Activated CD4-positive, alpha-beta T cell treated with anti-CD3 and anti-CD28 coated beads, Interleukin-2, amount 10 ng/mL, durations not matched to agents 7 days and 5 days (primary cell): ENCODE measurements at regions not wholly inside any gene's neighbourhood (a gene's known extent, or its start where the extent isn't known, plus 50 kb on each side); places are given as distances from the start of the nearest gene placed in this dataset.

Source experiments
- CTCF ChIA-PET: fragments of 350-600 bp; sonication (Branson Sonifier 250); formaldehyde crosslinking; loops from one replicate; lab custom pipeline; 2021; ENCODE audit warnings: antibody characterized with exemption; lab: Charles Lee
- POLR2A ChIA-PET: fragments of 350-600 bp; sonication (Branson Sonifier 250); formaldehyde crosslinking; loops from one replicate; lab custom pipeline; 2021; ENCODE audit warnings: antibody characterized with exemption; lab: Charles Lee
- DNase-seq: peaks from one replicate; pipeline ENCODE4 v3.0.0-alpha.2; 2020
- H3K27ac Mint-ChIP-seq: one replicate; pipeline ENCODE4 v1.8.0; 2021; ENCODE audit warnings: mild to moderate bottlenecking, moderate library complexity, mixed read lengths
- H3K27me3 Mint-ChIP-seq: one replicate; pipeline ENCODE4 v1.8.0; 2021; ENCODE audit warnings: mixed read lengths
- H3K36me3 Mint-ChIP-seq: one replicate; pipeline ENCODE4 v1.8.0; 2021; ENCODE audit warnings: low read depth, mixed read lengths
- H3K4me1 Mint-ChIP-seq: one replicate; pipeline ENCODE4 v1.8.0; 2021; ENCODE audit warnings: mixed read lengths
- H3K4me3 Mint-ChIP-seq: one replicate; pipeline ENCODE4 v1.8.0; 2021; ENCODE audit warnings: mild to moderate bottlenecking, moderate library complexity, mixed read lengths
- H3K9me3 Mint-ChIP-seq: one replicate; pipeline ENCODE4 v1.8.0; 2021; ENCODE audit warnings: mixed read lengths

DNA sequence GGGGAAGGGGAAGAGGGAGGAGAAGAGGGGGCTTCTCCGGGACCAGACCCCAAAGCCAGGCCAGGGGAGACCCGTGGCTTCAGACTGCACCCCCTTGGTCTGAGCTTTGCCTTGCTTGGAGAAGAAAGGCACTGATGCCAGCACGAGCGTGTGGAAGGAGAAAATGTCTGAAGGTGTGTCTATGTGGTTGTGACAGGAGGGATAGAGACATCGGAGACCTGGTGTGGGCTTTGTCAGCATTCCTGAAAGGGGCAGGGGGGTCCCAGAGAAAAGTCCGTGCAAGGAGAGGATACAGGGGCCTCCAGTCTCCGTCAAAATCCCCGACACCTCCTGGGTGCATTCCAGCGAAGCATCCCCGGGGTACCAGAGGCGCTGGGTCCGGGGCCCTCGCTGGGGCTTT, 139.0 kb upstream of the LHX5 start:
- H3K9me3 Mint-ChIP-seq, result no peaks in the 10 kb centered on the region
- ChIA-PET POLR2A (no interaction called here), CTCF (no interaction called here)
- no peak for DNase-seq
- H3K27me3 Mint-ChIP-seq, result peaks cover 35% of the 10 kb centered on the region
- no peaks in the 10 kb centered on the region for H3K4me1 Mint-ChIP-seq
- no peak overlapping the region for H3K27ac Mint-ChIP-seq
- no peak overlapping the region for H3K4me3 Mint-ChIP-seq
- H3K36me3 Mint-ChIP-seq, result no peaks in the 10 kb centered on the region

DNA sequence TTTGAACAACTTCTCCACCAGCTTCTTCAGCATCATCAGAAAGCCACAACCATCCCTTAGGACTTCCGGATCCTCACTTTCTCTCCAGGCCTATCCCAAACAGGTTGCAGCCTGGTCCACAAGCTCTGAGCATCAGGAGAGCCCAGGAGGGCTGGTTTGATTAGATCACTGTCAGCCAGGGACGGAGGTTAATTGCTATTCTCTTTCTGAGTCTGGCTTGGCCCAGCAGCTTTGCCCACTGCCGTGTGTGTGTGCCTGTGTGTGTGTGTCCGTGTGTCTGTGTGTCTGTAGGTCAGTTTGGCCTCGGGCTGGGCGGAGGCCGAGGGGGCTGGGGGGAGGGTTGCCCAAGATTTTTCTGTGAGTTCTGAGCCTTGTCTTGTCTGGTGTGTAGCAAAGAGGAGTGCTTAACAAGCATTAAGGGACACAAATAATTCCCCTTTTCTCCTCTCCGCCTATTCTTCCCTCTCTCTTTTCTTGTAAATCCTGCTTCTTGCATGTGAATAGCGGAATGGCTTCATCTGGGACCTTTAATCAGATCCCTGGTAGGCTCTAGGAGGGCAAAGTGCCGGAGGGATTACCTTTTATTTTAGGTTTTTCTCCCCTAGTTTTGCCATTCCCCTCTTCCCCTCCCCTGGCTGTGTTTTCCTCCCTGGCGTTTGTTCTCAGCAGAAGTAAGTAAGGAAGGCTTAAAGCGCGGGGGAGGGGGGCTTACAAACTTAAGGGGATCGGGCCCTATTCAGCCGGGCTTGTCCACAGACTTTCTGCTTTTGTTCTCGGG, 138.2 kb upstream of the LHX5 start:
- Mint-ChIP-seq H3K9me3 (no peaks in the 10 kb centered on the region), H3K36me3 (no peaks in the 10 kb centered on the region), H3K4me1 (no peaks in the 10 kb centered on the region), H3K27ac (no peak overlapping the region), H3K4me3 (no peak overlapping the region), H3K27me3 (peaks cover 35% of the 10 kb centered on the region)
- POLR2A ChIA-PET, result no interaction called here
- DNase-seq, result no peak
- CTCF ChIA-PET, result no interaction called here

DNA sequence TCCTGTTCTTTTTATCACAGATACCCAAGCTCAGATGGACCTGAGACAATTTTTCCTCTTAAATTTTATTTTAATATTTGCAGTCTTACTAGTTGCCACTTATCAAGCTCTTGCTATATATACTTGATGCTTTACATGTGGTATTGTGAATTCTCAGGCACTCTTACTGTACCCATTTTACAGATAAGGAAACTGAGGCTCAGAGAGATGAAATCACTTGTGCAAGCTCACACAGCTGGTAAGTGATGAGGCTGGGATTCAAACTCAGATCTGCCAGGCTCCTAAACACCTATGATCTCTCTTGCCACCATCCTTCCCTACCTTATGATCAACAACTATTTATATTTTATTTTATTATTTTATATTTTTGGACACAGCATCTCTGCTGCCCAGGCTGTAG, 133.0 kb upstream of the LHX5 start:
- CTCF ChIA-PET, result no interaction called here
- Mint-ChIP-seq H3K36me3 (no peaks in the 10 kb centered on the region), H3K27ac (no peak overlapping the region), H3K4me1 (no peaks in the 10 kb centered on the region), H3K9me3 (no peaks in the 10 kb centered on the region), H3K27me3 (peaks cover 8% of the 10 kb centered on the region), H3K4me3 (no peak overlapping the region)
- DNase-seq, result no peak
- POLR2A ChIA-PET, result no interaction called here

DNA sequence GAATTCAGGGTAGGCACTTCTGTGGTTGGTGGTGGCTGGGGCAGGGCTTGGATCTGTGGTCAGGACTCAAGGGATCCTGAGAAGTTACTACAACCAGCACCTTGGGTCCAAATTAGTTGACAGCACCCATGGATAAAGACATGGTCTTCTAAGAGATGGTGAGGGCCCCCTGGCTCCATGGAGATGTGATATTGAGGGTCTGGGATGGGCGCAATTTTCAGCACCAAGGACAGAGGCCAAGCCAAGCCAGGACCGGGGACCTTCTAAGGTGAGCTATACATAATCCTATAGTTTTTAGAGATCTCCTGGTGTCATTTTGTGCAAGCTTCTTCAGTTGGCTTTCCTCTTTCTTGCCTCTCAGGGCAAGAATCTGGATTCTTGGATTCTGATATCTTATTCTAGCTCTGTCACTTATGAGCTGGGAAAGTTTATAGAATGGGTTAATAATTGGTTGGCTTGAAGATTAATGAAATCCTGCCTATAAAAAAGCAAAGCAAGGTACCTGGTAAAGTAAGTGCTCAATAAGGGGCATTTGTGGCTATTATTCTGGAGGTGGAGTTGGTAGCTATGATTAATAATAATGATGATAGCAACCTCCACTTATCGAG, 130.1 kb upstream of the LHX5 start:
- Mint-ChIP-seq H3K4me1 (no peaks in the 10 kb centered on the region), H3K36me3 (no peaks in the 10 kb centered on the region), H3K9me3 (no peaks in the 10 kb centered on the region), H3K4me3 (no peak overlapping the region), H3K27me3 (no peaks in the 10 kb centered on the region), H3K27ac (no peak overlapping the region)
- ChIA-PET POLR2A (no interaction called here), CTCF (no interaction called here)
- DNase-seq, result peak; percentile 19

DNA sequence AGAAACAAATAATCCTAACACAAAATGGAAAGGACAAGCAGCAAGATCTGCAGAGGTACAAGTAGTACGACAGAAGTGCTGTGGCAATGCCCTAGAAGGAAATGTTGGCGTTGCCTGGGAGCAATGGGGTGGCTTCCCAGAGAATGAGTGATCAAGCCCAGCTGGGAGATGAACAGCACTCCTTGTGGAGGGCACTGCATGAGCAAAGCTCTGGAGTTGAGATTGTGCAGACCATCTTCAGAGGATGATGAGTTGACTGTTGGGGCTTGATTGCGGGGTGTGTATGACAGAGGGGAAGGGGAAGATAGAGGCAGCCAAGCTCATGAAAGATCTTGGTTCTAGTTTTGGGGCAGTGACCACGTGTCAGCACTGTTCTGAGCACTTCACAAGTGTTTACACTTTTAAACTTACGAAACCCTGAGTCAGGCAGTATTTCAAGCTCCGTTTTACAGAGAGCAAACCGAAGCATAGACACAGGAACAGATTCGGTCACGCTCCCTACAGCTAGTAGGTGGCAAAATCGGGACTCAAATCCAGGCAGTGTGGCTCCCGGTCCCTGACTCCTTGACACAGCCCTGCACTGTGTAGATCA, 127.2 kb upstream of the LHX5 start:
- Mint-ChIP-seq H3K9me3 (peaks cover 6% of the 10 kb centered on the region), H3K27me3 (no peaks in the 10 kb centered on the region), H3K36me3 (no peaks in the 10 kb centered on the region), H3K4me1 (no peaks in the 10 kb centered on the region), H3K4me3 (no peak overlapping the region), H3K27ac (no peak overlapping the region)
- CTCF ChIA-PET, result no interaction called here
- POLR2A ChIA-PET, result no interaction called here
- no peak for DNase-seq

DNA sequence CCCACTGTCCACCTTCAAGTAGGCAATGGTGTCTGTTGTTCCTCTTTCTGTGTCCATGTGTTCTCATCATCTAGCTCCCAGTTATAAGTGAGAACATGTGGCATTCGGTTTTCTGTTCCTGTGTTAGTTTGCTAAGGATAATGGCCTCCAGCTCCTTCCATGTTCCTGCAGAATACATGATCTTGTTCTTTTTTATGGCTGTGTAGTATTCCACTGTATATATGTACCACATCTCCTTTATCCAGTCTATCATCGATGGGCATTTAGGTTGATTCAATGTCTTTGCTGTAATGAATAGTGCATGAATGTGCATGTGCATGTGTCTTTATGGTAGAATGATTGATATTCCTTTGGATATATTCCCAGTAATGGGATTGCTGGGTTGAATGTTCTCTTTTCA, 123.3 kb upstream of the LHX5 start:
- H3K9me3 Mint-ChIP-seq, result peaks cover 6% of the 10 kb centered on the region
- H3K27me3 Mint-ChIP-seq, result peaks cover 18% of the 10 kb centered on the region
- no peaks in the 10 kb centered on the region for H3K36me3 Mint-ChIP-seq
- CTCF ChIA-PET, result no interaction called here
- DNase-seq, result no peak
- POLR2A ChIA-PET, result no interaction called here
- peaks cover 5% of the 10 kb centered on the region for H3K4me1 Mint-ChIP-seq
- no peak overlapping the region for H3K4me3 Mint-ChIP-seq
- H3K27ac Mint-ChIP-seq, result no peak overlapping the region

DNA sequence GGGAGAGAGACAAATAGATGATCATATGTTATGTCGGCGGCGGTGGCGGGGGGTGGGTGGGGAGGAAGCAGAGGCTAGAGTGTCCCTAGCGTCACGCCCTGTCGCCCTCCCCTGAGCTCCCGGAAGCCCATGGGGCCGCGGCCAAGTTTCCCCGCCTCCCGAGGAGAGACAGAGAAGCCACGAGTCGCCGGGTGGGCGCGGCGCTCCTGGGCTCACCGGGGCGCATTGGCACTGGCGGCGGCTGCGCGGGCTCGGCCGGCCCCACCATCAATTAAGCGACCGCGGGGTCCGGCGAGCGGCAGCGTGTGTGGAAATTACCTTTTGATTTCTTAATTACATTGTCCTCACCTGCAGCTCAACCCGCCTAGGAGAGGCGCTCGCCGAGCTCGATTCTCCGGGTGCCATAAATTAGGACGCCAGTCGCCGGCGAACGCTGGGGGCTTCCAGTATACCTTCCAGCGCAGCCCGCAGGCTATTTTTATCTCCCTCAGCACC, 119.9 kb upstream of the LHX5 start:
- no peak overlapping the region for H3K27ac Mint-ChIP-seq
- peaks cover 5% of the 10 kb centered on the region for H3K4me1 Mint-ChIP-seq
- peaks cover 25% of the 10 kb centered on the region for H3K27me3 Mint-ChIP-seq
- no peaks in the 10 kb centered on the region for H3K36me3 Mint-ChIP-seq
- ChIA-PET CTCF (no interaction called here), POLR2A (no interaction called here)
- H3K4me3 Mint-ChIP-seq, result no peak overlapping the region
- DNase-seq, result no peak
- peaks cover 6% of the 10 kb centered on the region for H3K9me3 Mint-ChIP-seq

DNA sequence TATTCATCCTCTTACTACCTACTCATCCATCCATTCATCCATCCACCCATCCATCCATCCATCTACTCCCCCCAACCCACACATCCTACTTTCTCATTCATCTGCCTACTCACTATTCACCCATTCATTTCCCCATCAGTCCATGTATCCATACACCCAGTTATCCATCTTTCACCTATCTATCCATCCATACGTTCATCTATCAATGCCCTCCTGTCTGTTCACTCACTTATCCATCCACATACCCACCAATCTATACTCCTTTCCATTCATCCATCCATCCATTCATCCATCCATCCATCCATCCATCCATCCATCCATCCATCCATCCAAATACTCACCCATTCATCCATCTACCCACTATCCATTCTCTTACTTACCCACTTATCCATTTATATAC, 117.8 kb upstream of the LHX5 start:
- ChIA-PET POLR2A (no interaction called here), CTCF (no interaction called here)
- Mint-ChIP-seq H3K4me1 (peaks cover 5% of the 10 kb centered on the region), H3K27me3 (peaks cover 25% of the 10 kb centered on the region), H3K4me3 (no peak overlapping the region), H3K36me3 (no peaks in the 10 kb centered on the region), H3K9me3 (no peaks in the 10 kb centered on the region), H3K27ac (no peak overlapping the region)
- no peak for DNase-seq

DNA sequence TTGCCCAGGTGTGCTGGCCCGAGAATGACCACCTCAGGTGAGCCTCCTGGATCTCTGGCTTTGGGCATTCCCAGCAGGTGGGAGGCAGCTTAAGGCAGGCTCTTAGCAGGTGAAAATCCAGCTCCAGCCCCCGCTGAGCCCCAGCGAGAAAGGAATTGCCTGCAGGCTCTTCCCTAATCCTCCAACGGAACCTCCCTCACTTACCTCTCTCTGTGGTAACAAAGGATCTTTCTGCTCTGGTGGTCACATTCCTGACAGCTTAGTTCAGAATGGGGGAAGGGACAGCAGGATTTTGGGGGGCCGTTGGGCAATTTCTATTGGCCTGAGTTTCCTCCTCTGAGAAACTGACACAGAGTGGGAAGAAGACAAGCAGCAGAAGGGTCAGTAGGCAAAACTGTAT, 116.0 kb upstream of the LHX5 start:
- Mint-ChIP-seq H3K4me3 (no peak overlapping the region), H3K27ac (no peak overlapping the region), H3K27me3 (peaks cover 25% of the 10 kb centered on the region), H3K36me3 (no peaks in the 10 kb centered on the region), H3K4me1 (peaks cover 5% of the 10 kb centered on the region), H3K9me3 (no peaks in the 10 kb centered on the region)
- ChIA-PET POLR2A (no interaction called here), CTCF (no interaction called here)
- DNase-seq, result no peak

DNA sequence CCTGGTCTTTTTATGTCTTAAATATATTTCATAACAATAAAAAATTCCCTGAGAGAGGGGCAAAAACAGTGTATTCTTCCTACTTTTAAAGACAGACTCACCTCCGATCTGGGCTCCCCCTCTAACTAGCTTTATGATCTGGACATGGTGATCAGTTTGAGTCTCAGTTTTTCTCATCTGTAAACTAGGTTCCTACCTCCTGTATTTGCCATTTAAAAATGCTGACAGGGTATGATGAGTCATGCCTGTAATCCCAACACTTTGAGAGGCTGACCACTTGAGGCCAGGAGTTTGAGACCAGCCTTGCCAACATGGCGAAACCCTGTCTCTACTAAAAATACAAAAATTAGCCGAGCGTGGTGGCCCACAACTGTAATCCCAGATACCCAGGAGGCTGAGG, 114.8 kb upstream of the LHX5 start:
- Mint-ChIP-seq H3K27me3 (peaks cover 16% of the 10 kb centered on the region), H3K27ac (no peak overlapping the region), H3K4me3 (no peak overlapping the region), H3K9me3 (no peaks in the 10 kb centered on the region), H3K4me1 (peaks cover 2% of the 10 kb centered on the region), H3K36me3 (no peaks in the 10 kb centered on the region)
- POLR2A ChIA-PET, result no interaction called here
- CTCF ChIA-PET, result no interaction called here
- no peak for DNase-seq

DNA sequence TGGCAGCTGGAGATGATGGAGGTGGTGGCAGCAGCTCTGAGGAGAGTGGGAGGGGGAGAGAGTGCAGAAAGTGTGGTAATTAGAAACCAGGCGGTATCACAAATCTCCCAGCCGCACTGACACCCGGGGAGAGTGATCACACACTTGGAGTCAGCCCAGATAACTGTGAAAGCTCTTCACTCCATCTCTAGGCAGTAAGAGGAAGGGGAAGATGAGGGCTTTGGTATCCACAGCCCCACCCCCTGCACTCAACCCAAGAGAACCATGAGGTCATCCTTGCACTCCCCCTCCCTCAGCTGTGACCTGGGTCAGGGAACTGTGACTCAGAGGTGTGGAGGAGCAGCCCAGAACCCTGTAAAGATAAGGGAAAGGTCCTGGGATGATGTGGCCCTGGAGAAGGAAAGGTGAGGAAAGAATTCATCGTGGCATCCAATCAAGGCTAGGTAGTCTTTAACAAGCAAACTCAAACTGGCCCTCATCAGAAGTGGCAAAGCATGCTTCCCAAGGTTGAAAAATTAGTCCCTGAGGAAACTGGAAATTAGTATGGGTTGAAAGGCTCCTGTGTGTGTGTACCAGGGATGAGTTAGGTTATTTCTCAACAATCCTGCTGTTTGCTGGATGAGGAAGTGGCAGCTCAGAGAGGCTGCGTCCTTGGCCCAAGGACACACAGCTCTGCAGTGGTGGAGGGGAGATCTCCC, 111.0 kb upstream of the LHX5 start:
- H3K27me3 Mint-ChIP-seq, result peaks cover 3% of the 10 kb centered on the region
- H3K4me1 Mint-ChIP-seq, result no peaks in the 10 kb centered on the region
- POLR2A ChIA-PET, result no interaction called here
- no peak overlapping the region for H3K27ac Mint-ChIP-seq
- no peak overlapping the region for H3K4me3 Mint-ChIP-seq
- CTCF ChIA-PET, result no interaction called here
- H3K9me3 Mint-ChIP-seq, result peaks cover 5% of the 10 kb centered on the region
- no peaks in the 10 kb centered on the region for H3K36me3 Mint-ChIP-seq
- no peak for DNase-seq

DNA sequence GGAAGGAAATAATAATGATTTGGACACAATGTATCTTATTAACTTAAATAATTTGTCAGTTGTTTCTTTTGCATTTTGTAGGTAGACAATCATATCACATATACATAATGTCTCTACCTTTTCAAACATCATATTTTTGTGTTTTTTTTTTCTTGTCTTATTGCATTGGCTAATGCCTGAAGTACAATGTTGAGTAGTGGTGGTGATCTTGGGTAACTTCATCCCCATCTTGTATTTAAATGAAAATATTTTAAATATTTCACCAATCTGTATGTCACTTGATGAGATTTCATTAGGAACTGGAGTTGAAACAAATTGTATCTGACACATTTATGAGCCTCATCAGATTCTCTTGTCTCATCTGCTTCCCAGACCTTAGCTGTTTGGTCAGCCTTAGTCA, 109.7 kb upstream of the LHX5 start:
- H3K27ac Mint-ChIP-seq, result no peak overlapping the region
- POLR2A ChIA-PET, result no interaction called here
- no peaks in the 10 kb centered on the region for H3K4me1 Mint-ChIP-seq
- H3K9me3 Mint-ChIP-seq, result peaks cover 5% of the 10 kb centered on the region
- H3K36me3 Mint-ChIP-seq, result no peaks in the 10 kb centered on the region
- CTCF ChIA-PET, result interaction anchor here (1.5 kb wide), 1 partner anchor 21 kb away, joined by 3 read pairs; no protein-coding TSS in a partner anchor
- H3K4me3 Mint-ChIP-seq, result no peak overlapping the region
- no peak for DNase-seq
- H3K27me3 Mint-ChIP-seq, result peaks cover 3% of the 10 kb centered on the region

DNA sequence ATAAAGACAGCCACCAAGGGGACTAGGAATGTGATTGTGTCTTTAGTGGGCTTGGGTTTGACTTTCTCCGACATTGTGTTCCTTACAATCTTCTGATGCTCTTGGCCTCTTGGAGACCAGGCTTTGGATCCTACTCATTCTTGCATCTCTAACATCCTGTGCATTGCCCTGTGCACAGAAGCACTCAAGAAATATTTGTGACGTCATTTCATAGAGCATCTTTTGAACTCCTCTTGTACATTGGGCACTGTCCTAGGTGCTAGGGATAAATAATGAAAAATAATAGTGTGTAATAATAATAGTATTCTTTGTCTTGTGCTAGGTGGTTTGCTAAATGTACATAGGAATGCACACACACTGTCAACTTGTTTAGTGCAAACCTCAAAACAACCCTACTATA, 108.8 kb upstream of the LHX5 start:
- ChIA-PET POLR2A (no interaction called here), CTCF (interaction anchor here (1.5 kb wide), 1 partner anchor 22 kb away, joined by 3 read pairs; no protein-coding TSS in a partner anchor)
- Mint-ChIP-seq H3K4me3 (no peak overlapping the region), H3K4me1 (no peaks in the 10 kb centered on the region), H3K27ac (no peak overlapping the region), H3K36me3 (no peaks in the 10 kb centered on the region), H3K27me3 (peaks cover 3% of the 10 kb centered on the region), H3K9me3 (peaks cover 5% of the 10 kb centered on the region)
- DNase-seq, result no peak
